ENCODE measurements at regions not wholly inside any gene's neighbourhood (a gene's known extent, or its start where the extent isn't known, plus 50 kb on each side); places are given as distances from the start of the nearest gene placed in this dataset.
A peak's percentile ranks its signal among the peaks of the same experiment; 100 is the strongest.

- TF ChIP-seq EZH2 (IDR thresholded peaks at IDR 0.05; ENCODE audit: insufficient read depth, poor library complexity, severe bottlenecking) = no peak
- TF ChIP-seq EZH2phosphoT487 (IDR thresholded peaks at IDR 0.05; ENCODE audit: insufficient read depth, low read depth) = no peak
- H2AFZ ChIP-seq = no peak overlapping the region
- H3K9me3 ChIP-seq (ENCODE audit: low read depth) = no peaks in the 10 kb centered on the region
- no peaks in the 10 kb centered on the region for H3K9me2 ChIP-seq (ENCODE audit: insufficient read depth)
- no peaks in the 10 kb centered on the region for H3K79me2 ChIP-seq (ENCODE audit: insufficient read depth)
- H3K36me3 ChIP-seq (ENCODE audit: low read depth) = no peaks in the 10 kb centered on the region
- WGBS, 2 experiments (ENCODE audit: low coverage in 1 of 2, low lambda C conversion rate in 2 of 2, missing lambda C conversion rate in 2 of 2) = 88 to 92% methylated on average over 8 of the region's 8 CpGs
- H3K4me1 ChIP-seq (ENCODE audit: insufficient read depth) = no peaks in the 10 kb centered on the region
- DNase-seq = no peak
- H4K20me1 ChIP-seq (ENCODE audit: insufficient read depth) = no peaks in the 10 kb centered on the region
- no peak overlapping the region for H3K4me2 ChIP-seq (ENCODE audit: unreplicated experiment)
- H3K27ac ChIP-seq = no peak overlapping the region
- no peak overlapping the region for H3K4me3 ChIP-seq
- H3K9ac ChIP-seq = no peak overlapping the region
- no peaks in the 10 kb centered on the region for H3K27me3 ChIP-seq (replicated peaks; ENCODE audit: insufficient read depth)
- no peaks in the 10 kb centered on the region for H3F3A ChIP-seq (ENCODE audit: insufficient read depth)
- in situ Hi-C loops (cut with MboI) = no loop called here
Measured at GRCh38 chr5:17087035-17087434, 130.4 kb upstream of the BASP1 start.

GRCh38 chr5:17088051-17088450 lies 129.4 kb upstream of the BASP1 start:
- H3K9ac ChIP-seq = no peak overlapping the region
- no peaks in the 10 kb centered on the region for H3F3A ChIP-seq (ENCODE audit: insufficient read depth)
- no peak overlapping the region for H3K4me3 ChIP-seq
- no peaks in the 10 kb centered on the region for H3K79me2 ChIP-seq (ENCODE audit: insufficient read depth)
- H3K9me3 ChIP-seq (ENCODE audit: low read depth) = no peaks in the 10 kb centered on the region
- H3K27ac ChIP-seq = no peak overlapping the region
- H2AFZ ChIP-seq = no peak overlapping the region
- TF ChIP-seq EZH2phosphoT487 (IDR thresholded peaks at IDR 0.05; ENCODE audit: insufficient read depth, low read depth) (no peak), EZH2 (IDR thresholded peaks at IDR 0.05; ENCODE audit: insufficient read depth, poor library complexity, severe bottlenecking) (no peak)
- H3K4me1 ChIP-seq (ENCODE audit: insufficient read depth) = no peaks in the 10 kb centered on the region
- H3K4me2 ChIP-seq (ENCODE audit: unreplicated experiment) = no peak overlapping the region
- no peaks in the 10 kb centered on the region for H3K9me2 ChIP-seq (ENCODE audit: insufficient read depth)
- H3K36me3 ChIP-seq (ENCODE audit: low read depth) = no peaks in the 10 kb centered on the region
- in situ Hi-C loops (cut with MboI) = no loop called here
- H4K20me1 ChIP-seq (ENCODE audit: insufficient read depth) = no peaks in the 10 kb centered on the region
- DNase-seq = no peak
- H3K27me3 ChIP-seq (replicated peaks; ENCODE audit: insufficient read depth) = no peaks in the 10 kb centered on the region
- 49 to 54% methylated on average over 4 of the region's 4 CpGs for WGBS, 2 experiments (ENCODE audit: low coverage in 1 of 2, low lambda C conversion rate in 2 of 2, missing lambda C conversion rate in 2 of 2)

- H2AFZ ChIP-seq = no peak overlapping the region
- H3K27ac ChIP-seq = no peak overlapping the region
- no peak for DNase-seq
- no peak overlapping the region for H3K4me3 ChIP-seq
- TF ChIP-seq EZH2 (IDR thresholded peaks at IDR 0.05; ENCODE audit: insufficient read depth, poor library complexity, severe bottlenecking) = no peak
- no peak for TF ChIP-seq EZH2phosphoT487 (IDR thresholded peaks at IDR 0.05; ENCODE audit: insufficient read depth, low read depth)
- H3K4me2 ChIP-seq (ENCODE audit: unreplicated experiment) = no peak overlapping the region
- H4K20me1 ChIP-seq (ENCODE audit: insufficient read depth) = no peaks in the 10 kb centered on the region
- H3K9ac ChIP-seq = no peak overlapping the region
- H3K4me1 ChIP-seq (ENCODE audit: insufficient read depth) = no peaks in the 10 kb centered on the region
- no peaks in the 10 kb centered on the region for H3K9me3 ChIP-seq (ENCODE audit: low read depth)
- H3K9me2 ChIP-seq (ENCODE audit: insufficient read depth) = no peaks in the 10 kb centered on the region
- H3F3A ChIP-seq (ENCODE audit: insufficient read depth) = no peaks in the 10 kb centered on the region
- no peaks in the 10 kb centered on the region for H3K79me2 ChIP-seq (ENCODE audit: insufficient read depth)
- H3K27me3 ChIP-seq (replicated peaks; ENCODE audit: insufficient read depth) = no peaks in the 10 kb centered on the region
- no peaks in the 10 kb centered on the region for H3K36me3 ChIP-seq (ENCODE audit: low read depth)
- in situ Hi-C loops (cut with MboI) = no loop called here
Measured at GRCh38 chr5:17089001-17089400, 128.4 kb upstream of the BASP1 start.

GRCh38 chr5:17089690-17090089 lies 127.7 kb upstream of the BASP1 start:
- peak; percentile 61 for DNase-seq
- H3K27ac ChIP-seq = no peak overlapping the region
- H3K9ac ChIP-seq = no peak overlapping the region
- no peaks in the 10 kb centered on the region for H4K20me1 ChIP-seq (ENCODE audit: insufficient read depth)
- H3K4me1 ChIP-seq (ENCODE audit: insufficient read depth) = peaks cover 5% of the 10 kb centered on the region
- no peak overlapping the region for H3K4me3 ChIP-seq
- no peaks in the 10 kb centered on the region for H3K9me3 ChIP-seq (ENCODE audit: low read depth)
- no peak overlapping the region for H3K4me2 ChIP-seq (ENCODE audit: unreplicated experiment)
- H3K9me2 ChIP-seq (ENCODE audit: insufficient read depth) = no peaks in the 10 kb centered on the region
- WGBS, 2 experiments (ENCODE audit: low coverage in 1 of 2, low lambda C conversion rate in 2 of 2, missing lambda C conversion rate in 2 of 2) = 75 to 97% methylated on average over 2 of the region's 2 CpGs
- TF ChIP-seq EZH2 (IDR thresholded peaks at IDR 0.05; ENCODE audit: insufficient read depth, poor library complexity, severe bottlenecking) (no peak), EZH2phosphoT487 (IDR thresholded peaks at IDR 0.05; ENCODE audit: insufficient read depth, low read depth) (no peak)
- in situ Hi-C loops (cut with MboI) = no loop called here
- H3K79me2 ChIP-seq (ENCODE audit: insufficient read depth) = no peaks in the 10 kb centered on the region
- H3K36me3 ChIP-seq (ENCODE audit: low read depth) = no peaks in the 10 kb centered on the region
- H3K27me3 ChIP-seq (replicated peaks; ENCODE audit: insufficient read depth) = no peaks in the 10 kb centered on the region
- H2AFZ ChIP-seq = no peak overlapping the region
- peaks cover 5% of the 10 kb centered on the region; the same call in 1 of the 2 replicates for H3F3A ChIP-seq (ENCODE audit: insufficient read depth)

GRCh38 chr5:17090839-17091238 lies 126.6 kb upstream of the BASP1 start:
- H3K9me3 ChIP-seq (ENCODE audit: low read depth) = no peaks in the 10 kb centered on the region
- H3K4me1 ChIP-seq (ENCODE audit: insufficient read depth) = peaks cover 11% of the 10 kb centered on the region
- no peak overlapping the region for H3K4me3 ChIP-seq
- H3K9me2 ChIP-seq (ENCODE audit: insufficient read depth) = no peaks in the 10 kb centered on the region
- 95 to 96% methylated on average over 5 of the region's 5 CpGs for WGBS, 2 experiments (ENCODE audit: low coverage in 1 of 2, low lambda C conversion rate in 2 of 2, missing lambda C conversion rate in 2 of 2)
- no peaks in the 10 kb centered on the region for H4K20me1 ChIP-seq (ENCODE audit: insufficient read depth)
- H3K27ac ChIP-seq = no peak overlapping the region
- in situ Hi-C loops (cut with MboI) = no loop called here
- H2AFZ ChIP-seq = no peak overlapping the region
- H3K79me2 ChIP-seq (ENCODE audit: insufficient read depth) = no peaks in the 10 kb centered on the region
- no peaks in the 10 kb centered on the region for H3K27me3 ChIP-seq (replicated peaks; ENCODE audit: insufficient read depth)
- no peak overlapping the region for H3K9ac ChIP-seq
- no peak overlapping the region for H3K4me2 ChIP-seq (ENCODE audit: unreplicated experiment)
- DNase-seq = no peak
- peaks cover 8% of the 10 kb centered on the region; the same call in 1 of the 2 replicates for H3F3A ChIP-seq (ENCODE audit: insufficient read depth)
- no peak for TF ChIP-seq EZH2phosphoT487 (IDR thresholded peaks at IDR 0.05; ENCODE audit: insufficient read depth, low read depth)
- no peak for TF ChIP-seq EZH2 (IDR thresholded peaks at IDR 0.05; ENCODE audit: insufficient read depth, poor library complexity, severe bottlenecking)
- no peaks in the 10 kb centered on the region for H3K36me3 ChIP-seq (ENCODE audit: low read depth)

All from GM23248 (cell line).